ENCODE measurements at regions not wholly inside any gene's neighbourhood (a gene's known extent, or its start where the extent isn't known, plus 50 kb on each side); places are given as distances from the start of the nearest gene placed in this dataset.

- DNase-seq, result no peak
These were observed 100.0 kb upstream of the HDAC4 start for GRCh38 chr2:239500574-239501550.

GRCh38 chr2:239499726-239500573 lies 99.1 kb upstream of the HDAC4 start:
- no peak for DNase-seq

GRCh38 chr2:239498981-239499634 lies 98.3 kb upstream of the HDAC4 start:
- DNase-seq, result no peak

- DNase-seq, result no peak
These were observed 97.8 kb upstream of the HDAC4 start for GRCh38 chr2:239498576-239498975.

GRCh38 chr2:239496700-239497099 lies 95.9 kb upstream of the HDAC4 start:
- DNase-seq, result no peak

GRCh38 chr2:239495791-239496233 lies 95.0 kb upstream of the HDAC4 start:
- DNase-seq, result no peak

- DNase-seq, result no peak
These were observed 94.4 kb upstream of the HDAC4 start for GRCh38 chr2:239495175-239495574.

GRCh38 chr2:239494578-239494977 lies 93.8 kb upstream of the HDAC4 start:
- no peak for DNase-seq

GRCh38 chr2:239489481-239489880 lies 88.7 kb upstream of the HDAC4 start:
- no peak for DNase-seq

GRCh38 chr2:239488125-239488524 lies 87.3 kb upstream of the HDAC4 start:
- no peak for DNase-seq

- DNase-seq, result no peak
These were observed 86.5 kb upstream of the HDAC4 start for GRCh38 chr2:239487272-239487671.

- no peak for DNase-seq
These were observed 84.8 kb upstream of the HDAC4 start for GRCh38 chr2:239485622-239486021.

GRCh38 chr2:239484571-239485355 lies 83.9 kb upstream of the HDAC4 start:
- DNase-seq, result no peak

- DNase-seq, result no peak
These were observed 82.2 kb upstream of the HDAC4 start for GRCh38 chr2:239482778-239483712.

- DNase-seq, result no peak
These were observed 78.7 kb upstream of the HDAC4 start for GRCh38 chr2:239479471-239479870.

GRCh38 chr2:239477591-239477990 lies 76.8 kb upstream of the HDAC4 start:
- no peak for DNase-seq

- no peak for DNase-seq
These were observed 76.2 kb upstream of the HDAC4 start for GRCh38 chr2:239476757-239477585.

- DNase-seq, result no peak
These were observed 75.4 kb upstream of the HDAC4 start for GRCh38 chr2:239476029-239476756.

All from midbrain (tissue), 1 donor.